GDM1 (cell line): ENCODE measurements at regions not wholly inside any gene's neighbourhood (a gene's known extent, or its start where the extent isn't known, plus 50 kb on each side); places are given as distances from the start of the nearest gene placed in this dataset.

Source experiments
- DNase-seq: peaks from one replicate; lab custom pipeline; 2025; lab: John Stamatoyannopoulos, UW

DNA sequence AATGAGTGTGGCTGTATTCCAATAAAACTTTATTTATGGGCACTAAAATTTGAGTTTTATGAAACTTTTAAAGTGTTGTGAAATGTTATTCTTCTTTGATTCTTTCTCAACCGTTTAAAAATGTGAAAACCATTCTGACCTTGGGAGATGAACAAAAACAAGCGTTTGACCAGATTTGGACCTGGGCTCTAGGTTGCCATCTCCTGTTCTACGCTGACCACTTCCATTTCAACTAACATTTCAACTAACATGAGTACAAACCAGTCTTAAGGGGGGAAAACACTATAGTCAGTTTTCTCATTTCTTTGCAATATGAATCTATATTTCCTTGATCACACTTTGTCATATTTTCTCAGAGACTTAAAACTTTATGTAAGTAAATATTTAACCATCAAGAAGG lies 118.4 kb upstream of the IRX5 start:
- no peak for DNase-seq

DNA sequence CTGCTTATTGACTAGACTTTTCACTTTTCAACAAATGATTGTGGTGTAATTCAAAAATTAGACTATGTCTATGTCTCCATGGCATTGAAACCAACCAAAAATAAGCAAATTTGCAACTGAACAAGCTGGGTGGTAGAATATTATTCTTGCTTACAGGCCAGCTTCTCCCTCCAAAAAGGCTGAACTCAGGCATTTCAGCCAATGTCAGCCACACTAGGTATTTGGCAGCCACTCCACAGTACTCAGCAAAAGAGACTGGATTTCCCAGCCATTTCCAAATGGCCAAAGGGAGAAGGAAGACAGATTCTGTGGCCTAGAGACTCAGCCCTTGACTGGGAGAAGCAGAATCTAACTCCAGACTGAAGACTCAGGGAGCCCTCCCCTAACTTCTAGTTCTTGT lies 121.8 kb upstream of the IRX5 start:
- DNase-seq = no peak

GRCh38 chr16:54806881-54807360 lies 123.7 kb upstream of the IRX5 start:
- DNase-seq = no peak

DNA sequence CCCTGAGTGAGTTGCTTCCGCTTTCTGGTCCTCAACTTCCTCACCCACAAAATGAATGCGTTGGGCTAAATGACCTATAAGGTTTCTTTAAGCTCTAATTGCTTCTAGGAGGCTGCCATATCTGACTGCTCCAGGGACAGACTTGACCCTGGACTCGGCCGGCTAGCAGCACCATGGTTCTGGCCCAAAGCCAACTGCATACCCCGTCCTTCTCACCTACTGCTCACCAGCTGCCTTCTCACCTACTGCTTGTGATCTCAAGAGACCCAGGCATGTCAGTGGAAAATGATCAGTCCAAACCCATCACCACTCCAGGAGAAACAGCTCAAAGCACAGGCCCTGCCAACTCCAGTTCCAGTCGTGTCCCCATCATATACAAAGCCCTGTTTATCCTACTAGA lies 124.3 kb upstream of the IRX5 start:
- DNase-seq = no peak

DNA sequence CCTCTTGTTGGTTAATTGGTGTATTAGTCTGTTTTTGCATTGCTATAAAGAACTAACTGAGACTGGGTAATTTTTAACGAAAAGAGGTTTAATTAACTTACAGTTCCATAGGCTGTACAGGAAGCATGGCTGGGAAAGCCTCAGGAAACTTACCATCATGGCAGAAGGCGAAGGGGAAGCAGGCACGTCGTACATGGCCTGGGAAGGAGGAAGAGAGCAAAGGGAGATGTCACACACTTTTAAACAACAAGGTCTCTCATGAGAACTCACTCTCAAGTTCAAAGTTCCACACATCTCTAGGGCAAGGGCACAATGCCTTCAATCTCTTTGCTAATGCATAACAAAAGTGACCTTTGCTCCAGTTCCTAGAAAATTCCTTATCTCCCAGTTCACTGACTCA lies 125.0 kb upstream of the IRX5 start:
- no peak for DNase-seq

DNA sequence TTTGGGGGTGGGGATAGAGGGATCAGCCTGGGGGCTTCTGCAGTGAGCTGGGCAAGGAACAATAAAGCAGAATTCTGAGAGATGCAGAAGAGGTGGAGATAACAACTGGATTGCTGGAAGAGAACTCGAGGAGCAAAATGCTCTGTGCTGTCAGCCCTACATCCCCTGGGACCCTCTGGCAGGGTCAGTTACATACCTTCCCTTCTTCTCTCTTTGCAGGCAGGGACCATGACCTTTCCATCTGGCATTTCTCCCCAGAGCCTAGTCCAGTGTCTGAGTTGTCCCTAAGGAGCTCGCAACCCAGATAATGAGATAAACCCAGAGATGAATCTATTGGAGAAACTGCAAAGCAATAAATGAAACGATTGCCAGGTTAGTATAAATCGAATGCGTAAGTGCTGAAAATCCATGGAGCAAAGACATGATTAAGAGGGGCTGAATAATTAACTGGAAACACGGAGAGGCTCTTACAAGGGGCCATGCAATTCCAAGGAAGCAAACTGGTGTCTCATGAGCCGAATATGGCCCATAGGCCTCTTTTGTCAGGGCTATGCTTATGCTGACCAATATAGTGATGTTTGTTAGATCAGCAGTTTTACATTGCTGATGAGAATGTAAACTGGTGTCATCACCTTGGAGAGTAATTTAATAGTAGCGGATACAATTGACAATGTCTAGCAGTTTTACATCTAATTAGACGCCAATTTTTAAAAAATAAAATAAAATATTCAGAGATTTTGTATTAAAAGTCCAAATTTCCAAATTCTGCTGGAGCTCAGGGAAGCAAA lies 129.4 kb upstream of the IRX5 start:
- no peak for DNase-seq

GRCh38 chr16:54798267-54798666 lies 132.4 kb upstream of the IRX5 start:
- DNase-seq = no peak

DNA sequence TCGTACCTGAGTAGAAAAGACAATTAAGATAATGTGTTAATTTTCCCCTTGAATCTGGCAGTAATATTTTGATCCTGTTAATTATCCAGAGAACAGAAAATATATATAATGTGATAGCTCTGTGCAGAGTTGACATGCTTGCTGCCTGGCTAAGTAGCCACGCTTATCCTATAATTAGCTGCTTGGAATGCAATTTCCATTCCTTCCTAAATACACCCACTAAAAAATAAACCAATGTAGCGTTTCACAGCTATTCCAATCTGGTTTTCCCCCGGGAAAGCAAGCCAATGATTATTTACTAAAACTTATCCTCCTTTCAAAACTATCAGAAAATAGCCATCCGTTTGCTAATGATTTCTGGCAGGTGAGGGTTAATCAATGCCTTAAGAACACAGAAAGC lies 134.5 kb upstream of the IRX5 start:
- no peak for DNase-seq

- DNase-seq = no peak
These were observed 137.9 kb upstream of the IRX5 start for GRCh38 chr16:54792811-54793210.

DNA sequence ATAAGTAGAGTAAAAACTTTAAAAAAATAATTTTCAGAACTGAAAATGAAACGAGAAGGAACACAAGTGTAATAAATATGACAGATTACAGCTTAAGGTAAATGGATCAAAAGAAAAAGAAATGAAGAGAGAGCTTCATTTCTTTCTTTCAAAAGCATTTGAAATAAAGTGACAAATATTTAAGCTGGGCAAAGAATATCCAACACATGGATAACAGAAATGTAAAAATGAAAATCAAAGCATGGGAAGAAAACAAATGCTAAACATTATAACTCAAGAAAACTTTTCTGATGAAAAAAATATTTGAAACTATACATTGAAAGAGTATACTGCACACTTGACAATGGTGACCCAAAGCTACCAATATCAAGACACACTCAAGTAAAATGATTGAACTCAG lies 143.6 kb upstream of the IRX5 start:
- no peak for DNase-seq

DNA sequence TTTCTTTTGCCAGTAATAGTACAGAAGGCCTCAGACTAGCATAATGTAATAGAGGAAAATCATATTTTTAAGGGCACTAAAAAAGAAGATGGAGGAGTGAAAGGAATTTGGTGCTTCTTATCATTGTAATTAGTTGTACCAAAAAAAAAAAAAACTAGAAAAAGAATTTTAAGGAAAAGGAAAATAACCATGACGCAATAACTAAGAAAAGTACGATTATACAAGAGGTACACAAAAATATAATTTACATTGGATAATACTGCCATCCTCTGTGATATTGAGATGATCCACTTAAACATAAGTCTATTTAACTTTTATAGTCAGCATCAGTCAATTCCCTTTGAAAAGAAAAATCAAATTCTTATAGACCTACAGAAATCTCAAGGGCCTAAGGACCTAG lies 146.7 kb upstream of the IRX5 start:
- no peak for DNase-seq

DNA sequence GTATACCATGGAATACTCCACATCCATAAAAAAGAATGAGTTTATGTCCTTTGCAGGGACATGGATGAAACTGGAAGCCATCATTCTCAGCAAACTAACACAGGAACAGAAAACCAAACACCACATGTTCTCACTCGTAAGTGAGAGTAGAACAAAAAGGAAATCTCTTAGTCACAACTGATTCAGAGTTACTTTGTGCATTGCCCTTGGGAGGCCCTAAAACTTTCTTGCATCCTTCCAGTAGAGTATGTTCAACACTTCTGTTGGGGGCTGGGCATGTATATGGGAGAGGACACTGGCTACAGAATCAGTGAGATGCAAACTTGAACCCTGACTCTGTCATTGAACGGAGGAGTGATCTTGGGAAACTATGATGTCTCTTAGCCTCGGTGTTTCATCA lies 147.4 kb upstream of the IRX5 start:
- DNase-seq = no peak

DNA sequence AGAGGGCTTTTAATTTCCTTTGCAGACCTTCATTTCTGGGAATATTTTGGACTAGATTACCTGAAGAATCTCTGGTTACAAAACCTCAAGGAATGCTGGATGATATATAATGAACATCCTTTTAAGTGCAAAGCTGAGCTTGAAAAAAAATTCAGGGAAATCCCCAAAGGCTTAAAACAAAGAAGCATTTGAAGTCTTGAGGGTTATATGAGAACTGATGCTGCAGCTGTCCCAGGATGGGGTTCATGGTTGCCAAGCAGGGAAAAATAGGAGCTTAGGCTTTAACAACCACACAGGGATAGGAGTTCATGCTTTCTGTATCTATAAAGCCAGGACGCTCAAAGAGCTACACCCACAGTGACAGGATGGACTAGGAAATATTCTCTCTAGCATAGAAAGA lies 150.4 kb upstream of the IRX5 start:
- DNase-seq = no peak

DNA sequence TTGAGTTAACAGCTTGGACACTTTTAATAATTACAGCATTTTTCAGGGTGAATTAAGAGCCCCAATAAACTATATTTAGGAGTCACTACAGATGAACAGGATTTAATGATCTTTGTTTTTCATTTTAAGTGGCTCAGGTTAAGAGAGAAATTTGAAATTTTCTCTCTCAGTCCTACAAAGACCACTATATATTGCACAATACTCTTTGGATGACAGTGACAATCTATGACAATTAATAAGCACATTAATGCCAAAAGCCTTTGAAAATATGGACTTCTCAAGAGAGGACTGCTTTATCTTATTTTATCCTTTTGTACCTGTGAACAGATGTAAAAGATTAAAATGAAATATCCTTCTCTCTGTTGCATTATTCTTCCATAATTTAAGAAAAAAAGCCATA lies 151.1 kb upstream of the IRX5 start:
- no peak for DNase-seq

DNA sequence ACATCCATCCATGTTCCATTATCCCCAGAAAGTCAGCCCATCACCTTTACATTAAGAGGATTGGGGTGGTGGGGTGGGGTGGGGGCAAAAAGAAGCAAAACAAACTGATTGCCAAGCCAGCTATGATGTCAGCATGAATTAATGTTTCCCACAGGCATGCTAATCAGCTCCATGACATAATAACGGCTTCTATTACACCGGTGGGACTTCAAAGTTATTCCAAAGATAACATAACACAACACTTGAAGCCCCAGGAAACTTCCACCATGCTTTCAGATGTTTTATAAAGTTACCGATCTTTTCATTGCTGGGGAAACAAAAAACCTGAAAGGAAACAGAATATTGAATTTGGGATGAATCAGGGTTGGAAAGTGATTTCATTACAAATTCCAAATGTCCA lies 155.9 kb upstream of the IRX5 start:
- DNase-seq = no peak

DNA sequence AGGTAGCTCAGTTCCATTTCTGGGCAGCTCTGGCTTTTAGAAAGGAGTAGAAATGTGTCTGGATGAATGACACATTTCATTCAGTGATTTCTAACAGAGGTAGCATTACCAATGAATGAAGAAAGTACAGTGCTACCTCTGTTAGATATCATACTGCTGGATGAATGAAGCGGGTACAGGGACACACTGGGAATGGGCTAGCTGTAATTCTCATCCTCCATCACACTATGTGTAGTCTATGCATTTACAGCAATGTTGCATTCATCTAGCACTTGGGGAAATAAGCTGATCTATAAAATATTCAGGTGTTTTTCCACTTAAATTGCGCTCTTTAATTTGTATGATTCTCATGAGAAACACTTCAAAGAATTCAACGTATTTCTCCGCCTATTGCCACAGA lies 158.3 kb upstream of the IRX5 start:
- no peak for DNase-seq

GRCh38 chr16:54766355-54766754 lies 164.3 kb upstream of the IRX5 start:
- no peak for DNase-seq

- DNase-seq = no peak
These were observed 180.4 kb upstream of the IRX5 start for GRCh38 chr16:54750249-54750648.

- DNase-seq = no peak
These were observed 182.0 kb upstream of the IRX5 start for GRCh38 chr16:54748611-54749190.

DNA sequence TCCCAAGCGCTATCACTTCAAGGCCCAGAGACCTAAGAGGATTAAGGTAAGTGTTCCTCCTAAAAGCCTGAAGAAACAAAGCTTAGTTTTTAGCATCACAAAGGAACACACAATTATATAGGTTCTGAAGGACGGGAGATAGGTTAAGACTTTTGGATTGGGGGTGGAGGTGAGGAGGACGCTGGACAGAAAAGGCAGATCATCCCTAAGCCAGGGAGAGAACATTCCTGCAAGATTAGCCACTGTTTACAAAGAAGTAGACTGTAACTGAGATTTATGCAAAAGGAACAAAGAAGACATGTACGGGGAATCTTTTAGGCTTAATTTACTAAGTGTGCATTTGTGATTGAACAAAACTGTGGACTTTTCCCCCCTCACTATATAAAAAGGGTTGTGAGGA lies 184.1 kb upstream of the IRX5 start:
- no peak for DNase-seq

GRCh38 chr16:54744998-54745397 lies 185.7 kb upstream of the IRX5 start:
- DNase-seq = no peak

GRCh38 chr16:54742436-54742835 lies 188.2 kb upstream of the IRX5 start:
- no peak for DNase-seq

DNA sequence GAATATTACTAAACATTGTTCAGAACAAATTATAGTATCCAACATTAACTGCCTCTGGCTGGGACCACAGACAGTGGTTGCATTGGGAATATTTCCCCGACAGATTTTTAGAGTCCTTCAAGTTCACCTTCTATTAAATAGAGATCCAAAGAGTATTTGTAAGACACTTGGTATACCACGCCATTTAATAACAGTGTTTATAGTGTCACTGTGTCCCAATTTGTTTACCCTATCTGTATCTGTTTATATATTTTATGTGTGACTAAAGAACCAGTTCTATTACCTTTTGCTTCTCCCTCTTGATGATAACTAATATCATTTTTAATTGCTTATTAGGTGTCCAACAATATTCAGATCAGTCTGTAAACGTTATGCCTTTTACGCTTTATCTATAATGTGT lies 191.3 kb upstream of the IRX5 start:
- DNase-seq = no peak

GRCh38 chr16:54734156-54734555 lies 196.5 kb upstream of the IRX5 start:
- DNase-seq = no peak
